NCI-H146 treated with DMSO at 0.1 percent for 48 hours (cell line): ENCODE measurements at regions not wholly inside any gene's neighbourhood (a gene's known extent, or its start where the extent isn't known, plus 50 kb on each side); places are given as distances from the start of the nearest gene placed in this dataset.

Source experiments
- DNase-seq: peaks from one replicate; lab custom pipeline; 2025; ENCODE audit not compliant: unreplicated experiment; lab: John Stamatoyannopoulos, UW

- no peak for DNase-seq
Observed at GRCh38 chr5:164560216-164560615, 1054.8 kb downstream of the MAT2B start.

- no peak for DNase-seq
Observed at GRCh38 chr5:164561933-164562872, 1056.8 kb downstream of the MAT2B start.

- DNase-seq, result no peak
Observed at GRCh38 chr5:164563370-164563769, 1058.0 kb downstream of the MAT2B start.

- DNase-seq, result no peak
Observed at GRCh38 chr5:164573397-164573796, 1068.0 kb downstream of the MAT2B start.

GRCh38 chr5:164577201-164577600 lies 1071.8 kb downstream of the MAT2B start:
- no peak for DNase-seq

- DNase-seq, result no peak
Observed at GRCh38 chr5:164577742-164578141, 1072.3 kb downstream of the MAT2B start.

- no peak for DNase-seq
Observed at GRCh38 chr5:164578401-164578800, 1073.0 kb downstream of the MAT2B start.

- DNase-seq, result no peak
Observed at GRCh38 chr5:164578911-164579310, 1073.5 kb downstream of the MAT2B start.

GRCh38 chr5:164580155-164580554 lies 1074.7 kb downstream of the MAT2B start:
- no peak for DNase-seq

- no peak for DNase-seq
Observed at GRCh38 chr5:164581889-164582288, 1076.5 kb downstream of the MAT2B start.

GRCh38 chr5:164593982-164594381 lies 1088.6 kb downstream of the MAT2B start:
- no peak for DNase-seq

GRCh38 chr5:164597293-164597900 lies 1092.0 kb downstream of the MAT2B start:
- no peak for DNase-seq

GRCh38 chr5:164600274-164600673 lies 1094.9 kb downstream of the MAT2B start:
- DNase-seq, result no peak

GRCh38 chr5:164600929-164601535 lies 1095.6 kb downstream of the MAT2B start:
- DNase-seq, result no peak

GRCh38 chr5:164608507-164608906 lies 1103.1 kb downstream of the MAT2B start:
- no peak for DNase-seq

- DNase-seq, result no peak
Observed at GRCh38 chr5:164610374-164610773, 1105.0 kb downstream of the MAT2B start.

- DNase-seq, result no peak
Observed at GRCh38 chr5:164614707-164615106, 1109.3 kb downstream of the MAT2B start.

GRCh38 chr5:164617290-164617689 lies 1111.9 kb downstream of the MAT2B start:
- DNase-seq, result no peak

GRCh38 chr5:164627021-164627420 lies 1121.6 kb downstream of the MAT2B start:
- DNase-seq, result no peak

- no peak for DNase-seq
Observed at GRCh38 chr5:164636456-164636855, 1131.0 kb downstream of the MAT2B start.

GRCh38 chr5:164637931-164638521 lies 1132.6 kb downstream of the MAT2B start:
- no peak for DNase-seq

GRCh38 chr5:164649266-164649665 lies 1143.8 kb downstream of the MAT2B start:
- no peak for DNase-seq
